RWPE1 (cell line): ENCODE measurements at regions not wholly inside any gene's neighbourhood (a gene's known extent, or its start where the extent isn't known, plus 50 kb on each side); places are given as distances from the start of the nearest gene placed in this dataset.

Experiments used
- CTCF ChIA-PET: fragments of 350-600 bp; sonication (Branson Sonifier 250); formaldehyde crosslinking; extraction: SDS; loops from one replicate; lab custom pipeline; 2021; lab: Yijun Ruan, JAX
- POLR2A ChIA-PET: fragments of 400-600 bp; formaldehyde crosslinking; extraction: SDS; loops from one replicate; lab custom pipeline; 2020; ENCODE audit warnings: antibody characterized with exemption; ENCODE audit not compliant: low non-redundant PET; lab: Yijun Ruan, JAX
- DNase-seq: peaks from one replicate; pipeline ENCODE4 v3.0.0; 2012; ENCODE audit warnings: low spot score
- H3K27ac ChIP-seq: fragments of 450-650 bp; 2 replicates; pipeline ENCODE4 v1.5.1; 2017
- CTCF ChIP-seq: fragments of 450-650 bp; conservative IDR thresholded peaks from 2 replicates; pipeline ENCODE4 v1.5.1; 2017; ENCODE audit warnings: low read depth, mild to moderate bottlenecking

- peak overlapping the region; percentile 74 for H3K27ac ChIP-seq
- DNase-seq = no peak
- CTCF ChIA-PET = interaction anchor here (0.5 to 1.7 kb wide), 4 partner anchors 11 to 245 kb away, joined by 3 to 6 read pairs (median 4); no protein-coding TSS in a partner anchor
- POLR2A ChIA-PET = no interaction called here
- TF ChIP-seq CTCF = 0 out of 2 replicates have a peak, but pooled peaks have one; percentile 11
Observed at GRCh38 chr16:85491058-85491771, 121.9 kb upstream of the GSE1 start.

- no peak for TF ChIP-seq CTCF
- POLR2A ChIA-PET = no interaction called here
Observed at GRCh38 chr16:85491798-85492294, 121.3 kb upstream of the GSE1 start.

GRCh38 chr16:85492295-85492864, 120.7 kb upstream of the GSE1 start:
- ChIA-PET CTCF (interaction anchor here (0.7 to 1.7 kb wide), 3 partner anchors 12 to 190 kb away, joined by 3 to 6 read pairs (median 4); no protein-coding TSS in a partner anchor), POLR2A (no interaction called here)
- no peak for TF ChIP-seq CTCF
- H3K27ac ChIP-seq = peak overlapping the region; percentile 74
- peak; percentile 54 for DNase-seq

More at GRCh38 chr16:85491798-85492294, 121.3 kb upstream of the GSE1 start:
- DNase-seq = peak; percentile 55
- CTCF ChIA-PET = interaction anchor here (0.5 to 1.7 kb wide), 5 partner anchors 11 to 245 kb away, joined by 3 to 6 read pairs (median 3); no protein-coding TSS in a partner anchor
- peak overlapping the region; percentile 74 for H3K27ac ChIP-seq

GRCh38 chr16:85494315-85494714, 118.8 kb upstream of the GSE1 start:
- POLR2A ChIA-PET = no interaction called here
- no peak overlapping the region; the same call in 1 of the 2 replicates for H3K27ac ChIP-seq
- TF ChIP-seq CTCF = no peak
- DNase-seq = no peak
- CTCF ChIA-PET = no interaction called here

GRCh38 chr16:85495259-85495658, 117.9 kb upstream of the GSE1 start:
- DNase-seq = no peak
- POLR2A ChIA-PET = no interaction called here
- no peak for TF ChIP-seq CTCF
- CTCF ChIA-PET = interaction anchor here (1.1 kb wide), 1 partner anchor 11 kb away, joined by 3 read pairs; no protein-coding TSS in a partner anchor
- H3K27ac ChIP-seq = no peak overlapping the region

GRCh38 chr16:85495823-85496538, 117.1 kb upstream of the GSE1 start:
- no peak for TF ChIP-seq CTCF
- DNase-seq = no peak
- POLR2A ChIA-PET = no interaction called here
- CTCF ChIA-PET = interaction anchor here (1.1 kb wide), 1 partner anchor 10 kb away, joined by 3 read pairs; no protein-coding TSS in a partner anchor
- no peak overlapping the region for H3K27ac ChIP-seq
